Heart right ventricle (tissue), 16 donors: ENCODE measurements at regions not wholly inside any gene's neighbourhood (a gene's known extent, or its start where the extent isn't known, plus 50 kb on each side); places are given as distances from the start of the nearest gene placed in this dataset.

Source experiments
- ATAC-seq, 8 donors: fragments of 200-7000 bp; cut with Tn5 transposase; one replicate each; pipeline ENCODE4 v1.9.1; 2020; ENCODE audit warnings: mild to moderate bottlenecking in 8 of 8, moderate library complexity in 8 of 8, moderate number of reproducible peaks in 1 of 8
- DNase-seq, 2 donors: peaks; one replicate each; pipeline ENCODE4 v3.0.0-alpha.2; 2020
- H3K27ac ChIP-seq, 10 donors: fragments of 200-600 bp; sonication (generic) in 2 of 10; one replicate each; pipeline versions ENCODE4 v1.5.0 to v1.8.0; 2020 to 2022; ENCODE audit warnings: mild to moderate bottlenecking in 3 of 10
- H3K27me3 ChIP-seq, 7 donors: fragments of 200-600 bp; one replicate each; pipeline ENCODE4 v1.8.0; 2021 to 2022; ENCODE audit warnings: mild to moderate bottlenecking in 2 of 7
- H3K36me3 ChIP-seq, 9 donors: fragments of 200-600 bp; sonication (generic) in 1 of 9; one replicate each; pipeline versions ENCODE4 v1.5.0 to v1.8.0; 2020 to 2022; ENCODE audit warnings: mild to moderate bottlenecking in 2 of 9
- H3K4me1 ChIP-seq, 9 donors: fragments of 200-600 bp; sonication (generic) in 1 of 9; one replicate each; pipeline versions ENCODE4 v1.5.0 to v1.8.0; 2020 to 2022; ENCODE audit warnings: mild to moderate bottlenecking in 4 of 9
- H3K4me3 ChIP-seq, 10 donors: fragments of 200-600 bp; sonication (generic) in 2 of 10; one replicate each; pipeline versions ENCODE4 v1.5.0 to v1.8.0; 2020 to 2022; ENCODE audit warnings: mild to moderate bottlenecking in 7 of 10, moderate library complexity in 2 of 10
- H3K9me3 ChIP-seq, 11 donors: fragments of 200-600 bp in 10 of 11; sonication (generic) in 2 of 11; one replicate each; pipeline versions ENCODE4 v1.5.0 to v1.8.0; 2013 to 2022; ENCODE audit warnings: mild to moderate bottlenecking in 2 of 11, control low read depth in 1 of 11, moderate library complexity in 1 of 11
- WGBS, 2 donors: extraction: QIAGEN DNeasy Blood & Tissue Kit; methylation state at CpG; one replicate each; pipeline ENCODE4 v1.1.7; 2013; ENCODE audit warnings: inconsistent platforms in 1 of 2; 5-methylcytosine and 5-hydroxymethylcytosine counted together
- intact Hi-C, 10 donors: fragments of 100-400 bp; cut with DNase I; formaldehyde crosslinking; loops; one replicate each; pipeline versions ENCODE4 v1.11.1 to v1.14.2; 2022
- TF ChIP-seq, protein P1 (sequence below), 9 donors: fragments of 200-600 bp; sonication (generic) in 2 of 9; IDR thresholded peaks; one replicate each; pipeline versions ENCODE4 v1.5.0 to v1.8.0; 2021 to 2022; ENCODE audit warnings: antibody characterized with exemption in 9 of 9, mild to moderate bottlenecking in 5 of 9, moderate library complexity in 1 of 9
- donor health status: Arrhythmogenic right ventricular cardiomyopathy.
- donor health status: ischemic (EF 13 %, LVEDD 7.1; RV severe dilation, severe dysfunction).
- donor health status: healthy with polysubstance abuse.
- donor health status: DM: no; HTN: yes; CAD: no.
- donor health status: DM: no; HTN: no; CAD: no.
- donor health status: ischemic (EF 25% LVEDD 6.9; RV normal size, moderate dysfunction).
- donor health status: ischemic (EF 25% LVEDD 5.7; RV mildly dilated, moderate dysfunction).
- donor health status: healthy.
- donor health status: DM: yes; HTN: yes; CAD: no.
- donor health status: Ischemic cardiomyopathy.
- donor health status: ischemic (EF 35%, LVEDD 5.7; RV mildly dilated, moderate dysfunction).
- donor health status: nonischemic (EF 11% LVEDD 7.7; RV severe dilation, severe dysfunction).
- donor health status: DM: yes; HTN: yes; CAD: no.
- donor health status: PGD.
- donor health status: ischemic (EF 29% LVEDD 5.4; RV normal size, mild dysfunction).
- donor health status: nonischemic (EF 23%, LVEDD 6.1; RV moderate dilation, normal function).

DNA sequence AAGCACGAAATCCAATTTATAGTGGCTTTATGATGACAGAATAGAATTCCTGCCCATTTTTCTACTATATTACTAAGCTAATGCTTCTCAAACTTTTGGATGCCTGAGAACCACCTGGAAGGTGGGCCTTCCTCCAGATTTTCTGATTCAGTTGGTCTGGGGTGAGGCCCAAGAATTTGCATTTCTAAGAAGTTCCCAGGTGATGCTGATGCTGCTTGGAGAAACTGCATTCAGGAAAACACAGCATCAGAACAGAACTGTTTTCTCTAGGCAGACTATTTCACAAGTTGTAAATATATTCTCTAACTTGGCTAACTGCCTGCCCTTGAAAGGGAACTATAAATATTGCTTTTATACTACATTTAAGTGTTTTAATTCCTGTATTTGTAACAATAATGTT lies 644.9 kb upstream of the DPPA4 start:
- DNase-seq (no peak), ATAC-seq (no peak)
- intact Hi-C loops = no loop called here
- Histone ChIP-seq H3K4me1 (no peaks in the 10 kb centered on the region), H3K9me3 (no peaks in the 10 kb centered on the region), H3K27ac (no peak overlapping the region), H3K4me3 (no peak overlapping the region), H3K27me3 (no peaks in the 10 kb centered on the region), H3K36me3 (no peaks in the 10 kb centered on the region)
- TF ChIP-seq, protein P1, sequence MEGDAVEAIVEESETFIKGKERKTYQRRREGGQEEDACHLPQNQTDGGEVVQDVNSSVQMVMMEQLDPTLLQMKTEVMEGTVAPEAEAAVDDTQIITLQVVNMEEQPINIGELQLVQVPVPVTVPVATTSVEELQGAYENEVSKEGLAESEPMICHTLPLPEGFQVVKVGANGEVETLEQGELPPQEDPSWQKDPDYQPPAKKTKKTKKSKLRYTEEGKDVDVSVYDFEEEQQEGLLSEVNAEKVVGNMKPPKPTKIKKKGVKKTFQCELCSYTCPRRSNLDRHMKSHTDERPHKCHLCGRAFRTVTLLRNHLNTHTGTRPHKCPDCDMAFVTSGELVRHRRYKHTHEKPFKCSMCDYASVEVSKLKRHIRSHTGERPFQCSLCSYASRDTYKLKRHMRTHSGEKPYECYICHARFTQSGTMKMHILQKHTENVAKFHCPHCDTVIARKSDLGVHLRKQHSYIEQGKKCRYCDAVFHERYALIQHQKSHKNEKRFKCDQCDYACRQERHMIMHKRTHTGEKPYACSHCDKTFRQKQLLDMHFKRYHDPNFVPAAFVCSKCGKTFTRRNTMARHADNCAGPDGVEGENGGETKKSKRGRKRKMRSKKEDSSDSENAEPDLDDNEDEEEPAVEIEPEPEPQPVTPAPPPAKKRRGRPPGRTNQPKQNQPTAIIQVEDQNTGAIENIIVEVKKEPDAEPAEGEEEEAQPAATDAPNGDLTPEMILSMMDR (IDR thresholded peaks at IDR 0.05) = no peak
- 91 to 100% methylated on average over 1 of the region's 1 CpG for WGBS, 2 donors

DNA sequence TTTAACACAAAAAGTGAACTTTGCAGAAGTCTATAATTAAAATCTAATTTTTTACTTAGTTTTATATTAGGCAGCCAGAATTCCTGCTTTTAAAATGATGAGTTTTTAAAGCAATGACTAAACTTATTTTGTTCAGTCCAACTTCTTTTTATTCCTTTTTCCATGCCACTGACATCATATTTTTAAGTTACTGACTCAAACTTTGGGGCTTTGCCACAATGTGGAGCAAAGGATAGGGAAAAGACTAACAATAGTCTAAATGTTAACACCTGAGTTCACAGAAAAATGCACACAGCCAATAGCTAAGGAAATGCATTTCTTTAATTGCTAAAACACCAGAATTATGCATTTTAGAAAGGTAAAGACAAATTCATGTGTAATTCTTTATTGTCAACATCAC lies 647.6 kb upstream of the DPPA4 start:
- DNase-seq (no peak), ATAC-seq (no peak)
- H3K9me3 ChIP-seq = no peaks in the 10 kb centered on the region
- H3K36me3 ChIP-seq = no peaks in the 10 kb centered on the region
- intact Hi-C loops = no loop called here
- no peak overlapping the region for H3K27ac ChIP-seq
- no peaks in the 10 kb centered on the region for H3K27me3 ChIP-seq
- H3K4me1 ChIP-seq = no peaks in the 10 kb centered on the region
- H3K4me3 ChIP-seq = no peak overlapping the region
- TF ChIP-seq, protein P1 (IDR thresholded peaks at IDR 0.05) = no peak

DNA sequence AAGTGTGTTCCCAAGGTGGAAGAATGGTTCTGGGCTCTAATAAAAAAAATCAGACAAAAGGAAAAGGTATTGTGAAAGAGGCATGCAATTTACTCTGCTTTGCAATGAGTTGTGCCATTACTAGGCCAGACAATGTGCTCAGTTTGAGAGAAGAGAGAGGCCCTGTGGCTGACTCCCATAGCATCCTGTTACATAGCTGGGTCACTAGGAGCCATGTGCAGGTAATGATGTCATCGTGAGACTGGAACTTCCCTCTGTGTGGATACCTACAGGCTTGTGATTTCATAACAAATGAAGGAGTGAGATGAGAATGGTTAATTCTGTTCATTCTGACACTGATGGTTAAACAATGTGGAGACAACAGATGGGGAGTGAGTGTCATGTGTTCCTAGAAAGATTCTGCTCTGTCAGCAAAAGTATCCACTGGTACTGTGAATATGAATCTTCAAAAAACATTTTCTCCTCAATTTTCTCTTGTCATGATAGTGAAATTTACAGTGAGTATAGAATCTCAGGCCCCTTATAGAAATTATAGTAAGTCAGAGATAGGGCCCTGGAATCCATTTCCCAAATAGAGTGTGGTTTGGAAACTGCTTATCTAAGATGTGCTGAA lies 648.7 kb upstream of the DPPA4 start:
- no peaks in the 10 kb centered on the region for H3K9me3 ChIP-seq
- H3K4me3 ChIP-seq = no peak overlapping the region
- ATAC-seq (no peak), DNase-seq (no peak)
- intact Hi-C loops = no loop called here
- no peak overlapping the region for H3K27ac ChIP-seq
- WGBS, 2 donors = 73 to 84% methylated on average over 1 of the region's 1 CpG
- no peaks in the 10 kb centered on the region for H3K36me3 ChIP-seq
- H3K4me1 ChIP-seq = no peaks in the 10 kb centered on the region
- no peaks in the 10 kb centered on the region for H3K27me3 ChIP-seq
- TF ChIP-seq, protein P1 (IDR thresholded peaks at IDR 0.05) = no peak

DNA sequence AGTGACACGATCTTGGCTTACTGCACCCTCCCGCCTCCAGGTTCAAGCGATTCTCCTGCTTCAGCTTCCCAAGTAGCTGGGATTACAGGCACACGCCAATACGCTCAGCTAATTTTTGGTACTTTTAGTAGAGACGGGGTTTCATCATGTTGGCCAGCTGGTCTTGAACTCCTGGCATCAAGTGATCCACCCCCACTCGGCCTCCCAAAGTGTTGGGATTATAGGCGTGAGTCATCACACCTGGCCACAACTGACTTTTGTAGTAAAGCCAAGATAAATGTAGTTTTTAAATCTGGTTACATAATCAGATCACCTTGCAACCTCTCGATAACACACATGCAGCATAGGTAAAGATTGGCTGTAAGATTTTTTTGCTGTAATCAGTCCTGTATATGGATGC lies 657.5 kb upstream of the DPPA4 start:
- DNase-seq = no peak
- 83 to 88% methylated on average over 9 of the region's 9 CpGs for WGBS, 2 donors

More for the DNA sequence above, 657.5 kb upstream of the DPPA4 start:
- ATAC-seq = no peak
- TF ChIP-seq, protein P1 (IDR thresholded peaks at IDR 0.05) = no peak
- H3K4me1 ChIP-seq = no peaks in the 10 kb centered on the region
- no peak overlapping the region for H3K4me3 ChIP-seq
- H3K9me3 ChIP-seq = peaks cover 0 to 4% (median 0%) of the 10 kb centered on the region in 11 donors
- no peak overlapping the region for H3K27ac ChIP-seq
- intact Hi-C loops = no loop called here
- no peaks in the 10 kb centered on the region for H3K36me3 ChIP-seq
- no peaks in the 10 kb centered on the region for H3K27me3 ChIP-seq
